NCI-H2196 (cell line): ENCODE measurements at regions not wholly inside any gene's neighbourhood (a gene's known extent, or its start where the extent isn't known, plus 50 kb on each side); places are given as distances from the start of the nearest gene placed in this dataset.

Source experiments
- DNase-seq: peaks from one replicate; lab custom pipeline; 2025; ENCODE audit not compliant: unreplicated experiment; lab: John Stamatoyannopoulos, UW

GRCh38 chr9:16153741-16154140 lies 600.9 kb downstream of the CCDC171 start:
- DNase-seq: no peak

DNA sequence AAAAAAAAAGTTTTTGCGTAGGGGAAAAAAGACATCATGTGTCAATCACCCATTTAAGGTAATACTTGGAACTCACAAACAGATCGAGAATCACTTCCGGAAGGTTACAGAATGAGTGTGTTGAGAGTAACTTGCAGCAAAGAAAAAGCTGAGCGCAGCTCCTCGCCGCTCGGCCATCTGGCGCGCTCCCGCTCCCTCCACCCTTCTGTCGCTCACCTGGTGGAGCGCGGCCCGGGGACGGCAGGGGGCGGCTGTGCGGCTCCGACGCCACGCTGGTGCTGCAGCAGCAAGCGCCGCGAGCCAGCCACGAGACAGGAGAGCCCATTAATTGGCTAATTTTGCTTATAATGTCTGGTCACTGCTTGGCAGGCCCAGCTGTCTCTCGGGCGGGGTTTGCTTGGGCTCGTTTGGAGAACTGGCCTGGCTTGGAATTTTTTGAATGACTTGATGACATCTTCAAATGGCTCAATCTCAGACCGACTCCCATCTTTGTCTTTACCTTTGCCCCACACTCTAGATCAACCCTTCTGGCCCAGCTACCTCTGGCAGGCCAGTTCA lies 601.8 kb downstream of the CCDC171 start:
- no peak for DNase-seq

DNA sequence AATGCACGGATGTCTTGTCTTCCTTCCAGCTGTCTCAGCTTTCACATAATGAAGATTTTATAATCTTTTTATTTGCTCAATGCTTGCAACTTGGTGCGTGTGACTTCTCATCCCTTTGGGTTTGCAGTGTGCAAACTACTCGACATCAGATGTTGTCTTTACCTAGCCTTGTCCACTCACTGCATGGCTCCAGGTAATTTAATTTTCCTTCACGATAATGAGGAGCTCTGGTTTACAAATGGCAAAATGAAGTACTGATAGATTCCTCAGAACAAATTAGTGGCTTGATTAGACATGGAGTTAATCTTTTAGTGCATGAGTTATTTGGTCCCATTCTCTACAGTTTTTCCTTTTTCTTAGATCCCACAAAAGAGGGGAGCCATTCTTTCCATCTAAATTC lies 603.0 kb downstream of the CCDC171 start:
- DNase-seq: no peak

DNA sequence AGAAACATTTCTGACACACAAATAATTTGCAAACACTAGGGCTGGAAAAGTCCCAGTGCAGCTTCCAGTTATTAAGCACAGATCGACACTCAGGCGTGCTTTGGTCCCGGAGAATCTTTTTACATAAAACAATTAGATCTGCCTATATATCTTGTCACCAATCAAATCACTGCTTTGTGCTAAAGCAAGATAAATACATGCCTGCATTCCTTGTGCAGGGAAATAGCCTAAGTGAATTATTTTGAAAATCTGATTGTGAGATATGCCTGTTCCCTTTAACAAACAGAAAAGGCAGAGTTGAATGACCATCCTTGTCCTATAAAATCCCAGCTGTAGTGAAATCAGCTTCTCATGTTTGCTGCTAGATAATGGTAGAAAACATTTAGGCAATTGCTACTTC lies 604.4 kb downstream of the CCDC171 start:
- no peak for DNase-seq

DNA sequence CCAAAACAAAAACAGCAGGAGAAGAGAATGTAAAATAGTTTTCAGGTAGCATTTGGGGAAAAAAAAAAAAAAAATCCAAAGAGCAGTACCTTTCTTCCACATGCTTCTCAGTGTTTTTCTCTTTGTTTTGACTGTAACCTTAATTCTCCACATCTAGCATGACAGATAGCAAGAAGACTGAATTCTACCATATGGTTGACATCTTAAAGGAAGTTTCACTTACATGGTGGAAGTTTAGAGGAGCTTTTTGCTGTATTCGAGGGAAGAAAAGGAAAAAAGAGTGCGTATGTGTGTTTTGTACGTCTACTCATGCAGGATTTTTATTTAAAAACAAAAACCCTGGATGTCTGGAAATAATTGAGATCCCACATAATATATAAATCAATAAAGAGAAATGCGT lies 604.8 kb downstream of the CCDC171 start:
- no peak for DNase-seq

DNA sequence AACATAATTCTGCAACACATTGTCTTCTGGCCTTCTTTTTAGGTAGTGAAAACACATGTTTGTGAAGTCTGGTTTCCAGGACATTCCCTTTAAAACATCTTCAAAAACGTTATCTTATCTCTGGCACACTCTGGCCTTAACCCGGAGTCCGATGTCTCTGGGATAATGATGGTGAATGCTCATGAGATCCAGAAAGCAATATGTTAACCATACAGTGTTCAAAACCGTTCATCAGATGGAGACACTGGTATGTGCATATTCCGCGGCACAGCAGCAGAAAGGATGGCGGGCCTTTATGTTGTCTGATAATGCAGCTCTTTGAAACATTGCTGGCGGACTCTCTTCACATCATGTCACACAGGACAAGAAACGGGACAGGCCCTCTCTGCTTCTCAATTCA lies 605.2 kb downstream of the CCDC171 start:
- DNase-seq: no peak

- no peak for DNase-seq
These were observed 608.6 kb downstream of the CCDC171 start for GRCh38 chr9:16161483-16161882.

DNA sequence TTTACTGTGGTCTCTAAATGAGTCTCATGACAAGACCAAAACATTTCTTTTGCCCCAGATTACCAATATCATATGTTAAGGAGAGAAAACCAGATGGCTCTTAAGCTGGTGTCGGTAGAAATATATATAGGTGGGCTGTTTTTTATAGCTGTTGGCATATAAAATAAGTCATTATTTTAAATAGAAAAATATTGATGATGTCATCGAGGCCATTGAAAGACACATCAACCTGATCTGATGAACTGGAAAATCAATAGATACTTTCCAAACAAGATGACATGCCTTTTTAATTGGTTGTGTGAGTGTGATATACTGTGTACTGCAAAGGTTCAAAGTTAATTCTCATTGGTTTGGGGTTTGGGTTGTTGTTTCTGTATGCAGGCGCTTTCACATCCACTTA lies 617.3 kb downstream of the CCDC171 start:
- no peak for DNase-seq

DNA sequence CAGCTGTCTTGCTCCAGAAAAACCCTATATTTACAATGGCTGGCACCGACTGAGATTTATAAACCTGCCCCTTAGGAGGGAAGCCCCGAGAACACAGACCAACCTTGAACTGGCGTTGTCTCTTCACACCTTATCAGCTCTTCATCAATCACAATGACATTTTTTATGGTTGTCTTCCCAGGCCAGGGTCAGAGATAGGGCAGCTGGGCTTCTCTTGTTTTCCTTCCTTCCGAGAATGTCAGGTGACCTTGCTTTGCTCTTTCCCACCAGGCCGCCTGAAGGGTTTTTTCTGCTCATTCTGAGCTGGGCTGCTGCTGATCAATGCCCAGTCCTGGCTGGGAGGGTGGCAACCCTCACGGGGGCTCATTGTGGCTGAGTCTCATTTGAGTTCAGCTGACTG lies 619.1 kb downstream of the CCDC171 start:
- DNase-seq: no peak

GRCh38 chr9:16172796-16173195 lies 620.0 kb downstream of the CCDC171 start:
- no peak for DNase-seq

DNA sequence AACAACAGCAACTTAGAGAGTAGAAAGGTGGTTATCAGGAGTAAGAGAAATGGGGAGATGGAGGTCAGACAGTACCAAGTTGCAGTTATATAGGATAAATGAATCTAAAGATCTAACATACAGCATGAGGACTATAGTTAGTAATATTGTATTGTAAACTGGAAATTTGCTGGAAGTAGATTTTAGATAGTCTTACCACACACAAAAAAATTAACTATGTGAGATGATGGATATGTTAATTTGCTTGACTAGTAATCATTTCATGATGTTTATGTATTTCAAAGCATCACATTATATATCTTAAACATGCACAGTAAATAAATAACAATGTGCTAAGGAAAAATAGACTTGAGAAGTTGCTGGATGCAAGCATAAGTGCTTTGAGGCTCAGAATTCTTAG lies 622.1 kb downstream of the CCDC171 start:
- DNase-seq: no peak

DNA sequence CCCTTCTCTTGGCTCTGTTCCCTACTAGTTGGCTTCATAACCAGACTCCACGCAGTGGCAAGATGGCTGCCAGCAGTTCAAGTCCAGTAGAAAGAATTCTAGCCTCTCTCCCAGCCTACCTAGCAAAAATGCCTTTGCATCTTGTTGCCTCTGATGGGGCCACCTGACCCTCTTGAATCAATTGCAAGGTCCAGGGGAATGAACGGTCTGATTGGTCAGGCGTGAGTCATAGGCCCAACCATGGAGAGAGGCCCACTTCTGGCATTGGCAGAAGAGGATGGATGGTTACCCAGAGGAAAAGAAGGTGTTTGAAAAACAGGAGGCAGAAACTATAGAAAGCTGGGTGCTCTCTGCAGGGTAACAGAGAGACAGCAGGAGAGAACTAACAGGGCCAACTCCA lies 622.6 kb downstream of the CCDC171 start:
- no peak for DNase-seq

- no peak for DNase-seq
These were observed 625.5 kb downstream of the CCDC171 start for GRCh38 chr9:16178294-16178693.

DNA sequence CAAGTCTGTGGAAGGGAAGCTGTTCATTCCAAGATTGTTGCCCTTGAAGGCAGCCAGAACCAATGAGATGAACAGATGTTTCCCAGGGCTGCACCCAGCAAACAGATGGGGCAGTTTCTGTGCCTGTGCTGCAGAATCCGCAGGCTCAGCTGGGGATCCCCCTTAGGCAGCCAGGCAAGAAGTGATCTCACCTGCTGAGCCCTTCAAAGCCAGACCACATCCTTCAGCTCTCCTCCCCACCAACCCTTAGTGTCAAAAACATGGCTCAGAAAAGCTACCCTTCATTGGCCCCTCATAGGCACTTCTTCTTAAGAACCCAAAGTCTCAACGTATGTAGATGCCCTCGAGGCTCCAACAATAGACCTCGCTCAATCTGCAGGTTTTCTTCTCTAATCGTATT lies 626.7 kb downstream of the CCDC171 start:
- no peak for DNase-seq

DNA sequence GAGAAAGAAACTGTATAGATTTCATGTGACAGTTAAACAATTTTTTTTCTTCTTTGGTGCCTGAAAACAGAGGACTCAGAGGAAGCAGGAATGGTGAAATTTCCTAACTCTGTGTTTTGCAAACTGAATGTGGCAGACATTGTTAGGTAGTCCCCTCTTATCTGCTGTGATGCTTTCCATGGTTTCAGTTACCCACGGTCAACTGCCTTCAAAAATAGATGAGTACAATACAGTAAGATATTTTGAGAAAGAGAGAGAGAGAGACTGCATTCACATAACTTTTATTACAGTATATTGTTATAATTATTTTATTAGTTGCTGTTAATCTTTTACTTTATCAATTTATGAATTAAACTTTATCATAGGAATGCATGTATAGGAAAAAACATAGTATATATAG lies 627.2 kb downstream of the CCDC171 start:
- no peak for DNase-seq

DNA sequence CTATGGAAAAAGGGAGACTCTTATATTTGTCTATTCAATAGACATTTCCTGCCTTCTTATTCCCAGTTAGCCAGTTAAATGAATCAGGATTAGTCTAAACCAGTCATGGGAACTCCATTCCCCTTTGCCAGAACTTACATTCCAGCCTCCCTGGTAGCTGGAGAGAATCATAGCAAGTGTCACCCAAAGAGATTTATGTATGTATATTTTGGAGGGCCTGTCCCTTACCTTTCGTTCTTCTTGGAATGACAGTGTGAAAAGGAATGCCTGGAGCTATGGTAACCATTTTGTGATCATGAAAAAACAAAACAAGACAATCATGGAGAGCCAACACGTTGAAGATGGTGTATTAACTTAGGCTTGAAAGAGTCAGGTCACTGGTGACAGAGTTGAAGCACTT lies 627.7 kb downstream of the CCDC171 start:
- no peak for DNase-seq

- no peak for DNase-seq
These were observed 628.7 kb downstream of the CCDC171 start for GRCh38 chr9:16181539-16181938.

DNA sequence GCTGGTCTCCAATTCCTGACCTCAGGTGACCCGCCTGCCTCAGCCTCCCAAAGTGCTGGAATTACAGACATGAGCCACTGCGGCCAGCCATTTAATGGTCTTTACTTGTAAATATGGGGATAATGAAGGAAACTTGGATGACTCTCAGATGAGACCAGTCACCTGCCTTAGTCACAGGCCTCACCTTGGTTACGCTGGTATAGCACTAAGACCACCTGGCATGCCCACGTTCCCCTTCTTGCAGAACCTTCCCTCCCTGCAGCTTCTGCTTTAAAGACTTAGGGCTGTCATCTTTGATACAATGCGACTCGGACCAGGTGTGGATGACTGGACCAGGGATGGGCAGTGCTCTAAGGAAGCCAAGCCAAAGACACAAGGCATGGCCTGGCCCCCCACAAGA lies 629.9 kb downstream of the CCDC171 start:
- no peak for DNase-seq

DNA sequence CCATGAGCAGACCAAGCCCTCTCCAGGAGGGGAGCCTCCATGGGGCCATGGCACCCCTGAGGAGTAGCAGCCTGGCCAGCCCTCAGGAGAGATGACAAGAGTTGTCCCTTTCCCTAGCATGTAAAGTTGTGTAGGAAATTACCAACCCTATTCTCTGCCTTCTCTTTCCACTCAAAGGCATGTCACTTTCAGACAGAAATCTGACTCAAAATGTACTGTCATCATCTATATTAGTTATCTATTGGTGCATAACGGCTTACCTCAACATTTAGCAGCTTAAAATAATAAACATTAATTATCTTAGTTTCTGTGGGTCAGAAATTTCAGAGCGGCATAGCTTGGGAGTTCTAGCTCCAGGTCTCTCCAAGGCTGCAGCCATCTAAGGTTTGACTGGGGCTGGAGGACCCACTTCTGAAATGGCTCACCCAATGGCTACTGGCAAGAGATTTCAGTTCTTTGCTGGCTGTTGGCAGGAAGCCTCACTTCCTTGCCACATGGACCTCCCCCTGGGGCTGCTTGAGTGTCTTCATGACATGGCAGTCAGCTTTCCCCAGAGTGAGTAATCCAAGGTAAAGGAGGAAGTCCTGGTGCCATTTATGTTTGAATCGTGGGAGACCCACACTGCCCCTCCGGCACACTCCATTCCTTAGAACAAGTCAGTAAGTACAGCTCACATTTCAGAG lies 632.3 kb downstream of the CCDC171 start:
- DNase-seq: peak; percentile 11

GRCh38 chr9:16191191-16191590 lies 638.3 kb downstream of the CCDC171 start:
- DNase-seq: no peak

- peak; percentile 39 for DNase-seq
These were observed 639.0 kb downstream of the CCDC171 start for GRCh38 chr9:16191691-16192402.

- DNase-seq: no peak
These were observed 639.7 kb downstream of the CCDC171 start for GRCh38 chr9:16192403-16193017.
